GM21447 (cell line): ENCODE measurements at regions not wholly inside any gene's neighbourhood (a gene's known extent, or its start where the extent isn't known, plus 50 kb on each side); places are given as distances from the start of the nearest gene placed in this dataset.
A peak's percentile ranks its signal among the peaks of the same experiment; 100 is the strongest.
"Not testable (repeated sequence)": the region's sequence is repeated elsewhere in the genome, so short reads cannot be mapped to it uniquely, and the experiment has no call there.

ENCODE experiments used
- ATAC-seq: cut with Tn5 transposase; IDR thresholded peaks from one replicate; pipeline ENCODE4 v1.9.1; 2021; ENCODE audit not compliant: unreplicated experiment

- no peak for ATAC-seq
Observed at GRCh38 chr12:67716817-67717216, 68.3 kb downstream of the DYRK2 start.

DNA sequence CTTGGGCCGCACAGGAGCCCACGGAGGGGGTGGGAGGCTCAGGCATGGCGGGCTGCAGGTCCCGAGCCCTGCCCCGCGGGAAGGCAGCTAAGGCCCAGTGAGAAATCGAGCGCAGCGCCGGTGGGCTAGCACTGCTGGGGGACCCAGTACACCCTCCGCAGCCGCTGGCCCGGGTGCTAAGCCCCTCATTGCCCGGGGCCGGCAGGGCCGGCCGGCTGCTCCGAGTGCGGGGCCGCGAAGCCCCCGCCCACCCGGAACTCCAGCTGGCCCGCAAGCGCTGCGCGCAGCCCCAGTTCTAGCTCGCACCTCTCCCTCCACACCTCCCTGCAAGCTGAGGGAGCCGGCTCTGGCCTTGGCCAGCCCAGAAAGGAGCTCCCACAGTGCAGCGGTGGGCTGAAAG lies 70.8 kb downstream of the DYRK2 start:
- ATAC-seq = not testable (repeated sequence)

GRCh38 chr12:67720351-67720856 lies 71.9 kb downstream of the DYRK2 start:
- no peak for ATAC-seq

GRCh38 chr12:67721248-67721647 lies 72.7 kb downstream of the DYRK2 start:
- ATAC-seq = no peak

- ATAC-seq = no peak
Observed at GRCh38 chr12:67722296-67722695, 73.8 kb downstream of the DYRK2 start.

GRCh38 chr12:67726868-67727267 lies 78.3 kb downstream of the DYRK2 start:
- no peak for ATAC-seq

DNA sequence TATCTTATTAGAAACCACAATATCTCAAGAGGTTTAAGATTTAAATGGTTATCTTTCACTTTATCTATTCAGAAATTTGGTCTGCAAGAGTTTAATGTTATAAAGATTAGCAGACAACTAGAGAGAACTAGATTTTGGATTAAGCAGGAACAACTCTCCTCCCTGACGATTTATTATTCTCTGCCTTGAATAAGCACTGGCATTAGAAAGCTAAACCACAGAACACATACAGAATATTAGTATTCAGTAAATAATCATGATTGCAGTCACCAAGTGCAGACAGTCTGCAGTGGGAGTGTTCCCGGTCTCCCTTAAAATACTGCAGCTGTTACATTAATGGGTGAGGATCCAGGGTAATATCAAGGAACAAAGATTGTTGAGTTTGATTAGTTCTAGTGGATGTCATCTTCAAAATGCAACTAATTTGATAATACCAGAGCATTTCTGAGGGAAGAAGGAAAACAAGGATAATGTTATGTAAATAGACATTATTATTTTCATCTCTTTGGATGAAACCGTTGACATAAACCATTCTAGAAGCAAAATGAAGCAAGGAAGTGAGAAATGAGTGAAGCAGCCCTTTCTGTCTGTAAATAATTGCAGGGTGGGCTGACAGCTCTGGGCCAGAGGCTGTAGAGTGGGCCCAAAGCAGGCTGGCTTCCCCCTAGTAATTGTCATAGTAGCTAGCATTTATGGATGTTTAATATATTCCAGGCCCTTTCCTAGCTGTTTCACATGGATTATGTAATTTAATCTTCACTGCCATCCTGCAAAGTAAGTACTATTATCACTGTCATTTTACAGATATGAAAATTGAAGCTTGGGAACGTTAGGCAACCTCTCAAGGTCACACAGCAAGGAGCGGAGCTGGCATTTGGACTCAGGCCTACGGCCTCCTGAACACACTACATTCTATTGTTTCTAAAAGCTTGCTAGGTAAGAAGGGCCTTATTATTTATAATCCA lies 79.4 kb downstream of the DYRK2 start:
- ATAC-seq = no peak

DNA sequence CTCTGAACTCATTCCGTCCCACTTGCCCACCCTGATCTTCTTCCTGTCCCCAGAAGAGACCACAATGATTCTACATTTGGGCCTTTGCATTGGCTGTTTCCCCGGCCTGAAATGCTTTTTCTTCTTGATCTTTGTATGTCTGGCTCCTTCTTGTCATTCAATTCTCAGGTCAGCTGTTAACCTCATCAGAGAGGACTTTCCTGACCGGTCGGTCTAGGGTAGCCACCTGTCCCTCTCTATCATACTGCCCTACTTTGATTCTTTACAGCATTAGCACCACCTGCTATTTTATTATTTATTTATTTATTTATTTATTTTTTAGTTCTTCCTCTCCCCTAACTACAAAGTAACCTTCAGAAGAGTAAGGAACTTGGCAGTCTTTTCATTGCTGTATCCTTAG lies 84.3 kb downstream of the DYRK2 start:
- no peak for ATAC-seq

DNA sequence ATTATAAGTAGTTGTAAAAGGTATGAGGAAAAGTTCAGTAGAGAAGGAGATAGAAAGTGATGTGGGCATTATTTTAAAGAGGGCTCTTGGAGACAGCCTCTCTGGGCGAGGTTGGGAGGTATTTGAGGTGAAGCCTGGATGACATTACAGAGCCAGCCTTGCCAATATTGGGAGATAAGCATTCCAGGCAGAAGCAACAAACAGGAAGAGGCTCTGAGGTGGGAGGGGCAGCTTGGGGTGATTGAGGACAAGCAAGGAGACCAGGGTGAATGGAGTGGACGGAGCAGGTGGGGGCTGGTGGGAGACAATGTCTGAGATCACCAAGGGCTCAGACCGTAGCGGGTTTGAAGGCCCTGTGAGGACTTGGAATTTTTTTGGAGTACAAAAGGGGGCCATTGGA lies 87.3 kb downstream of the DYRK2 start:
- no peak for ATAC-seq

DNA sequence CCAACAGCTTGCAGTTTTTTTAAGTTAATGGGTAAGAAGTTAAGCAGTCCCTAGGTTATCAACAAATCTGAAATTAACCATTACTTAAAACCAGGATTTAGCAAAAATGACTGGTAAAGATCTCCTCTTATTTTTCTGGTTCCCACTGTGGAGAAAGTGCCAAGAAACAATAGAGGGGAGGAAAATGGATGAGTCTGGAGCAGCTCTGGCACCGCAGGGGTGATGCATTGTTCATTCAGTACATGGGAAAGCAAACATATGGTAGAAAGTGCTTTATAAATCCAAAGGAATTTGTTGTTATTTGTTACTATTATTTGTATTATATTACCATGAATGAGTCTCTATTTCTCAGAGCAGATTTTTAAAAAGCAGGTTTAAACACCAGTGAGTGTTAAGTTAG lies 92.2 kb downstream of the DYRK2 start:
- no peak for ATAC-seq

DNA sequence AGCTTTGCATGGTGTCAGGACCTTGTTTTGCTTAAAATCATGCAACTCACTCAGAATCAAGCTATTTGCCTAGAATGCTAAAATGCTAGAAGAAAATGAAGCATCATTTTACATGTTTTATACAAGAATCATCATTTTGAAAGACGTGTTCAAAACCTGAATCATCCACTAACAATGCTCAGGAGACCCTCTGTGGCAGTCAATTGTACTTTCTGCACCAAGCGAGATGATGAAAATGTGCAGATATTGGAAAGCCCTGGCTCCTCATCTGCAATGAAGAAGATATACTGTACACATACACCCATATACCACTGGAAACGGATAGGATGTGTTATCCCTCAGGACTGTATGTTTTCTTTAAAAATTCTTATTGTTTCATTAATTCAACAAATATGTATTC lies 92.7 kb downstream of the DYRK2 start:
- ATAC-seq = no peak

- ATAC-seq = no peak
Observed at GRCh38 chr12:67742461-67742860, 93.9 kb downstream of the DYRK2 start.

- ATAC-seq = no peak
Observed at GRCh38 chr12:67747869-67748742, 99.6 kb downstream of the DYRK2 start.

GRCh38 chr12:67748743-67749040 lies 100.1 kb downstream of the DYRK2 start:
- ATAC-seq = no peak

GRCh38 chr12:67750513-67751183 lies 102.1 kb downstream of the DYRK2 start:
- no peak for ATAC-seq

DNA sequence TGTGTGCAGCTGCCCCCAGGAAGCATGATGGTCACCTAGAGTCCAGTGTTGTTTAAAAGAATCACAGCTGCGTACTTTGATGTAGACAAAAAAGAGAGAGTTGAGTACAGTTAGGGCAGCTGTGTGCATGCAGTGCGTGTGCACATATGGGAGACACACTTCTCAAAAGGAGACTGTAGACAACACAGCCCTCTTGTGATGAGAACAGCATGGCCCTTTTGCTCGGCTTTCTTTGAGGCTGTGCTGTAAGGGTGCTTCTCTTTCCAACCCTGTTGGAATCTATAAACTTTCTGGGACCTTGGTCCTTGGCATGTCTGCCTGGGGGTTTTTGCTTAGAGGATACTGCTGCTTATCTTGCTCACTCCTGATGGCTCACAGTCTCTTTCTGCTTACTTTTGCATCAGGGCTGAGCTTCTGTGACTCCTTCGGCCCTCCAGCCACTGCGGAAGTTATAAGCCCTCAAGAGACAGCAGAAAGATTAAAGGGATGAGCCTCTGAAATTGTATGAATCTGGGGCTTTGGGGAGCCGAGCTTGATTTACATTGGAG lies 102.9 kb downstream of the DYRK2 start:
- ATAC-seq = no peak

GRCh38 chr12:67752226-67752732 lies 103.7 kb downstream of the DYRK2 start:
- ATAC-seq = no peak

DNA sequence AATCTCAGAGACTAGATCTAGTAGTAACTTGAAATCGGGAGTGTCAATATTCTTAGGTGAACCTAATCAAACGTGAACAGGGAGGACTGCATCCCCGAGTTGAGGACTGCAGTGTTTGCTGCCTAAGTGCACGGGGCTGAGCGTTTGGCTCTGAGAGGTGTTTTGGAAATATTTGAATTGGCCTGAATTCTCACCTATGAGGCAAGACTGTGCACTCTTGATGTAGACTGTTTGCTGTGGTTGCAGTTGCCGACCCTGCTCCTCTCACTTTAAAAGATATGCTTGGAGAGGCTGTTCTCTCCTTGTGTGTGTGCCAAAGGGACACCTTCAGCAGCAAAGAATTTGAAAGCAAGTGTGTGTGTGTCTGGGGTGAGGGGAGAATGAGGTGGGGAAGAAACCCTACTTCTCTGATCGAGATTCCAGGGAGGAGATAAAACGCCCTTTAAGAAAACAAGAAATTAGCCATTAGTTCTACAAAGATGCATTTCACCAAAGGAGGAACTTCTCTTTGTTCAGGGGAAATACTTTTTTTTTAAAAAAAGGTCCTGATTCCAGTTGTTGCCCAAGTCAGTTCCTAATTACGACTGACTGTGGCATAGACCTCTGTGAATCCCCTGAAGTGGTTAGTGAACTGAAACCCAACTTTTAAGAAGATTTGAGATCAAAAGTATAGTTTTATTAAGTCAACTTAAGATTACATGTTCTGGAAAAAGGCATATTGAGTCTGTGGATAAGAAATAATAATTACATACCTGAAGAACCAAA lies 106.6 kb downstream of the DYRK2 start:
- ATAC-seq = no peak

DNA sequence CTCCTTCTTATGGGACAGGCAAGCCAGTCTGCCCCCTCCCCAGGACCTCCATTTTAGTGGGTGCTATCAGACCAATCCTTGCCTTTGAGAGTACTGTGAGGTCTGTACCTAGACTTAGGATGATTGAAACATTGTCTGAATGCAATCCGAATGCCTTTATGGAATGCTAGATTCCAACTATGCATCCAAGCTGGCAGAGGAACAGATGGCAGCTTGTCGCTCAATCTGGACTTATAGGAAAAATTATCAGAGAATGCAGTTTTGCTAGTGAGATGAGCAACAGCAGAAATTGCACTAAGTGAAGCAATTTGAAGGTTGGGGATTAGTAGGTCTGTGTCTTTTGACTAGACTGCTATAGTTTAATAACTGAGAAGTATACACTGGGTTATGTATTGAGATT lies 109.1 kb downstream of the DYRK2 start:
- no peak for ATAC-seq

GRCh38 chr12:67758119-67758518 lies 109.6 kb downstream of the DYRK2 start:
- ATAC-seq = peak; percentile 99
